Endothelial cell of umbilical vein (primary cell): ENCODE measurements at regions not wholly inside any gene's neighbourhood (a gene's known extent, or its start where the extent isn't known, plus 50 kb on each side); places are given as distances from the start of the nearest gene placed in this dataset.

Source experiments
- BruUV-seq: library from RNA; stranded (reverse); fragments of 400-500 nt; replicated peaks from 2 replicates; lab custom pipeline; 2021; lab: Mats Ljungman, UMichigan
- CTCF ChIA-PET: fragments of 300-600, 350-600 bp; sonication (Branson Sonifier 250); formaldehyde crosslinking; loops from one replicate; lab custom pipeline; 2021; ENCODE audit warnings: antibody characterized with exemption, inconsistent platforms; lab: Charles Lee
- POLR2A ChIA-PET: fragments of 300-600, 350-600 bp; sonication (Branson Sonifier 250); formaldehyde crosslinking; loops from one replicate; lab custom pipeline; 2021; ENCODE audit warnings: antibody characterized with exemption, inconsistent platforms; lab: Charles Lee
- DNase-seq: peaks from one replicate; pipeline ENCODE4 v3.0.0-alpha.2; 2011; ENCODE audit warnings: low read depth, low spot score
- FAIRE-seq: peaks from 2 replicates; lab custom pipeline; 2011; peaks lifted over from hg19 to GRCh38; lab: Jason Lieb, UNC
- H2AFZ ChIP-seq: 2 replicates; pipeline ENCODE4 v1.6.0; 2012; ENCODE audit warnings: low read depth, low read length, control low read depth, inconsistent platforms
- H3K27ac ChIP-seq: 2 replicates; pipeline ENCODE4 v1.5.1; 2011; ENCODE audit warnings: low read depth, mild to moderate bottlenecking, control low read depth, low read length, moderate library complexity; ENCODE audit not compliant: insufficient read depth
- H3K27me3 ChIP-seq, 2 experiments: 2 replicates each; pipeline versions ENCODE4 v1.6.0 to v1.6.1; 2011; ENCODE audit warnings: low read length in 2 of 2, mixed read lengths in 1 of 2; ENCODE audit not compliant: control insufficient read depth in 2 of 2, insufficient read depth in 2 of 2
- H3K36me3 ChIP-seq, 2 experiments: 2 replicates in 1 of 2; 3 replicates in 1 of 2; pipeline ENCODE4 v1.5.1; 2011; ENCODE audit warnings: low read length in 2 of 2, mild to moderate bottlenecking in 1 of 2, moderate library complexity in 1 of 2; ENCODE audit not compliant: control insufficient read depth in 2 of 2, insufficient read depth in 2 of 2; ENCODE audit errors: extremely low read depth in 1 of 2
- H3K4me1 ChIP-seq: 3 replicates; pipeline ENCODE4 v1.5.1; 2011; ENCODE audit warnings: mild to moderate bottlenecking, low read length; ENCODE audit not compliant: control insufficient read depth, insufficient read depth; ENCODE audit errors: extremely low read depth
- H3K4me2 ChIP-seq: 2 replicates; pipeline ENCODE4 v1.6.1; 2011; ENCODE audit warnings: low read length, control low read depth, mixed read lengths; ENCODE audit not compliant: insufficient read depth
- H3K4me3 ChIP-seq, 3 experiments: fragments of 200-600 bp in 1 of 3; sonication (generic), shearing (Covaris generic) in 1 of 3; replicated peaks in 1 of 3; 2 replicates each; pipeline ENCODE4 v1.5.1; 2011 to 2016; ENCODE audit warnings: control low read depth in 3 of 3, low read length in 3 of 3, mild to moderate bottlenecking in 2 of 3, inconsistent platforms in 1 of 3, low read depth in 1 of 3, moderate library complexity in 1 of 3; ENCODE audit not compliant: insufficient read depth in 1 of 3
- H3K79me2 ChIP-seq: 2 replicates; pipeline ENCODE4 v1.6.0; 2012; ENCODE audit warnings: low read length, inconsistent platforms; ENCODE audit not compliant: control insufficient read depth, insufficient read depth
- H3K9ac ChIP-seq: replicated peaks from 2 replicates; pipeline ENCODE3; 2011; ENCODE audit warnings: low read length, control low read depth; ENCODE audit not compliant: insufficient read depth; ENCODE audit errors: extremely low read depth
- H3K9me1 ChIP-seq: replicated peaks from 3 replicates; pipeline ENCODE4 v1.6.0; 2011; ENCODE audit warnings: mild to moderate bottlenecking, low read length; ENCODE audit not compliant: control insufficient read depth, insufficient read depth; ENCODE audit errors: extremely low read depth
- H3K9me3 ChIP-seq: replicated peaks from 2 replicates; pipeline ENCODE4 v1.5.1; 2012; ENCODE audit warnings: low read length, inconsistent platforms; ENCODE audit not compliant: control insufficient read depth, insufficient read depth
- H4K20me1 ChIP-seq: replicated peaks from 2 replicates; pipeline ENCODE3; 2011; ENCODE audit warnings: mild to moderate bottlenecking, low read length; ENCODE audit not compliant: control insufficient read depth, insufficient read depth; ENCODE audit errors: extremely low read depth
- EZH2 ChIP-seq: IDR thresholded peaks from 2 replicates; pipeline ENCODE4 v1.6.1; 2012; ENCODE audit warnings: borderline replicate concordance, low read depth, mild to moderate bottlenecking, moderate library complexity, low read length, inconsistent platforms; ENCODE audit not compliant: severe bottlenecking
- JUN ChIP-seq: IDR thresholded peaks from 2 replicates; pipeline ENCODE4 v1.6.1; 2011; ENCODE audit warnings: borderline replicate concordance, low read depth; ENCODE audit not compliant: insufficient read length, insufficient read depth
- MYC ChIP-seq: IDR thresholded peaks from one replicate; pipeline ENCODE4 v1.6.1; 2011; ENCODE audit warnings: mild to moderate bottlenecking, low read depth, low read length
- POLR2A ChIP-seq: IDR thresholded peaks from 2 replicates; pipeline ENCODE4 v1.6.1; 2012; ENCODE audit warnings: low read depth, mild to moderate bottlenecking, control low read depth, low read length
- dilution Hi-C: fragments of 300-500 bp; cut with MboI; formaldehyde crosslinking; loops from one replicate; pipeline ENCODE4 v1.15.0; 2019; ENCODE audit warnings: low sequenced_read_pairs; ENCODE audit not compliant: extremely low pct_ligation_motif_present
- intact Hi-C: fragments of 100-400 bp; cut with micrococcal nuclease; formaldehyde crosslinking; loops from one replicate; pipeline ENCODE4 v1.10.0; 2022
- TF ChIP-seq, protein P1 (sequence below), 2 donors: IDR thresholded peaks; 1 replicate in 1 of 2; 2 replicates in 1 of 2; pipeline ENCODE4 v1.5.1; 2011; ENCODE audit warnings: low read length in 2 of 2, mild to moderate bottlenecking in 2 of 2, moderate library complexity in 2 of 2, control low read depth in 1 of 2, inconsistent platforms in 1 of 2, low read depth in 1 of 2; ENCODE audit not compliant: insufficient read depth in 1 of 2; ENCODE audit errors: extremely low read depth in 1 of 2

GRCh38 chr4:81625422-81626417 is 154.0 kb upstream of the RASGEF1B start:
- POLR2A ChIA-PET, result no interaction called here
- FAIRE-seq, result no peak

More at GRCh38 chr4:81625422-81626417, 154.0 kb upstream of the RASGEF1B start:
- no TSS peak for BruUV-seq
- H3K4me1 ChIP-seq, result no peaks in the 10 kb centered on the region
- dilution Hi-C loops (no loop called here), intact Hi-C loops (no loop called here)
- H4K20me1 ChIP-seq, result no peaks in the 10 kb centered on the region
- no peak overlapping the region for H2AFZ ChIP-seq
- no peaks in the 10 kb centered on the region for H3K36me3 ChIP-seq
- H3K27ac ChIP-seq, result no peak overlapping the region
- no peak overlapping the region for H3K9ac ChIP-seq
- CTCF ChIA-PET, result no interaction called here
- no peaks in the 10 kb centered on the region for H3K9me3 ChIP-seq
- no peaks in the 10 kb centered on the region for H3K27me3 ChIP-seq
- DNase-seq, result no peak
- H3K4me3 ChIP-seq, result no peak overlapping the region
- H3K9me1 ChIP-seq, result peaks cover 2% of the 10 kb centered on the region
- H3K79me2 ChIP-seq, result no peaks in the 10 kb centered on the region
- no peak overlapping the region for H3K4me2 ChIP-seq
- TF ChIP-seq POLR2A, result no peak
- TF ChIP-seq MYC, result no peak
- no peak for TF ChIP-seq EZH2
- no peak for TF ChIP-seq JUN
- TF ChIP-seq, protein P1, sequence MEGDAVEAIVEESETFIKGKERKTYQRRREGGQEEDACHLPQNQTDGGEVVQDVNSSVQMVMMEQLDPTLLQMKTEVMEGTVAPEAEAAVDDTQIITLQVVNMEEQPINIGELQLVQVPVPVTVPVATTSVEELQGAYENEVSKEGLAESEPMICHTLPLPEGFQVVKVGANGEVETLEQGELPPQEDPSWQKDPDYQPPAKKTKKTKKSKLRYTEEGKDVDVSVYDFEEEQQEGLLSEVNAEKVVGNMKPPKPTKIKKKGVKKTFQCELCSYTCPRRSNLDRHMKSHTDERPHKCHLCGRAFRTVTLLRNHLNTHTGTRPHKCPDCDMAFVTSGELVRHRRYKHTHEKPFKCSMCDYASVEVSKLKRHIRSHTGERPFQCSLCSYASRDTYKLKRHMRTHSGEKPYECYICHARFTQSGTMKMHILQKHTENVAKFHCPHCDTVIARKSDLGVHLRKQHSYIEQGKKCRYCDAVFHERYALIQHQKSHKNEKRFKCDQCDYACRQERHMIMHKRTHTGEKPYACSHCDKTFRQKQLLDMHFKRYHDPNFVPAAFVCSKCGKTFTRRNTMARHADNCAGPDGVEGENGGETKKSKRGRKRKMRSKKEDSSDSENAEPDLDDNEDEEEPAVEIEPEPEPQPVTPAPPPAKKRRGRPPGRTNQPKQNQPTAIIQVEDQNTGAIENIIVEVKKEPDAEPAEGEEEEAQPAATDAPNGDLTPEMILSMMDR (IDR thresholded peaks at IDR 0.05; ENCODE audit: extremely low read depth in 1 of 2, insufficient read depth in 1 of 2, low read depth in 1 of 2, low read length in 2 of 2), result no peak
